Right renal cortex interstitium (tissue), 3 donors: ENCODE measurements at regions not wholly inside any gene's neighbourhood (a gene's known extent, or its start where the extent isn't known, plus 50 kb on each side); places are given as distances from the start of the nearest gene placed in this dataset.
"Not testable (repeated sequence)": the region's sequence is repeated elsewhere in the genome, so short reads cannot be mapped to it uniquely, and the experiment has no call there.

Experiments
- DNase-seq, 3 donors: peaks; one replicate each; pipeline ENCODE4 v3.0.0-alpha.2; 2013; ENCODE audit warnings: low read depth in 3 of 3, low spot score in 2 of 3

DNA sequence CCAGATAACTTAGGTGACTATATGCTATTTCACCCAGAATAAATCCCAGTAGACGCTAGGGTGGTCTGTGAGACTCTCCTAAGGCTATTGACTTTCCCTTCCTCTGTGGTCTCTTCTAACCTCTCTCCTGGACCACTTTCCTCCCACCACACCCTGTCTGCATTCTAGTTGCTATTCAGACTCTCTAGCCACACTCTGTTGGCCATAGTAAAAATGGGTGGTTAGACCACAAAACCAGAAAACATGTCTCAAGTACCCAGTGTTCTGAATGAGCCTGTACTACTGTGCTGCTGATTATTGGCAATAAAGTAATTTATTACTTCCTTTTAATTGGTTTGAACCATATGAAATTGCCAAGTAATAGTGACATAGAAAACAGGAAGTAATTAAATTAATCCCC, 240.8 kb downstream of the KIF20B start:
- no peak for DNase-seq

DNA sequence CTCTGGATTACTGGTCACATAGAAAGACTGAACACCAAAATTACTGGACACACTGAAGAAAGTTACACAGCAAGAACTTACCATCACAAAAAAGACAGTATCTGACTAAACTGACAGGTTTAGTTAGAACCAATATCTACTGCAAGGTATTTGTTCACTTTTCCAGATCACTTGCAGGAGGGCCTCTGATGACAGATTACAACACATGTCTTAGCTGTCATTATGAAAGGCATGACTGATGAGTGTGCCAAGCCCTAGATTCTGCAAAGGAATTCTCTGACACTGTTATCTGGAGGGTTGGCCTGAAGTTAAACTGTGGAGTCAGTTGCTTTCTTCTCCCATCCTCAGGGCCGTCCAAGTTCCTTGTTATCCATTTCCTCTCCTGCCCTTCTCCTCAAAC, 242.7 kb downstream of the KIF20B start:
- DNase-seq = no peak

- no peak for DNase-seq
Observed at GRCh38 chr10:89946106-89946505, 244.7 kb downstream of the KIF20B start.

GRCh38 chr10:89949496-89949895, 248.1 kb downstream of the KIF20B start:
- DNase-seq = no peak

DNA sequence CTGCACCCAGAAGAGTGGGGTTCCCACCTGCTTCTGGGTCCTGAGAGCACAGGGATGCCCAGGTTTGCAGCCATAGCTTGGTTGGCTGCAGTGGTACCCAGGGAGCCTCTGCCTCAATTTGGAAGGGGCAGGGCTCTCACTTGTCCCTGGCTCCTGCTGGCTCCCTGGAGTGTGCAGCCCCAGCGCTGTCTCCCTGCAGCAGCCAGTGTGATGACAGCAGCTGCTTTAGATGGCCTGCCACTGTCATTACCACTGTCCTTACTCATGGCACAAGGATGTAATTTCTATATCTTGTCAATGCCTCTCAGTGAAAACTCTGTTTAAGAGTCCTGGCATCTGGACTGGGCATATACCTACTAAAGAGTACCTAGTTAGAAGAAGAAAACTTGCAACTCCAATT, 250.9 kb downstream of the KIF20B start:
- no peak for DNase-seq

- DNase-seq = no peak
Observed at GRCh38 chr10:89952751-89953150, 251.4 kb downstream of the KIF20B start.

- DNase-seq = no peak
Observed at GRCh38 chr10:89954061-89954460, 252.7 kb downstream of the KIF20B start.

DNA sequence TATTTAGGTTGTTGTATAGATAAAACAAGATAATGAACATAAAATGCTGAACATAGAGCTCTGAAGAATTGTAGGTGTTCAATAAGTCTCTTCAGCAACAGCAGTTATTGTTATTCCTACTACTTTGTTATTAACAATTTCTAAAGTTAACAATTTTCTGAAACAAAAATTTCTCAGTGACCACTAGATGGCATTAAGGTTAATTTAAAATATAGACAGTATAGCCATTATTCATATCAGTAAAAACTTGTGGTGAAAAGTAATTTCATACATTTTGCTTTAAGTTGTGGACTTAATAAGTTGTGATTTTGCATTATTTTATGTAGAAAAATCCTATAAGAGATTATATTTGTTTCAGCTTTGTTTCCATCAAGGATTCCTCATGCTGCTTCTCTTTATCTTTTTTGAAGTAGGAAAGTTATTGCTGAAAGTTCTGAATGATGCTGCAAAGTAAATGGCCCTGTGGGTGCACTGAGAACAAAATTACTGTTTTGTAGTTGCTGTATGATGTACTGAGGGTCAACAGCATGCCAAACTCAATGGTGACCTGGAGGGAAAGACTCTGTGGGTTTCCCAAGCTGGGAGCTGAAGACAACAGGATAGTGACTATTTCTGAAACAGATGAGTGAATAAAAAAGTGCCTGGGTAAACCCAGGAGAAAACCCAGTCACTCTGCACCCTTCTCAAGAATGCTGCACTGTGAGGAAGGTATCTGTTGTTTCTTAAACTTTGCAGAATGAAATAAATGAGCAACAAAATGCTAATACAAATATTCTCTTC, 253.6 kb downstream of the KIF20B start:
- DNase-seq = no peak

- no peak for DNase-seq
Observed at GRCh38 chr10:89959433-89960110, 258.2 kb downstream of the KIF20B start.

- no peak for DNase-seq
Observed at GRCh38 chr10:89963451-89964102, 262.2 kb downstream of the KIF20B start.

GRCh38 chr10:89966211-89966610, 264.8 kb downstream of the KIF20B start:
- no peak for DNase-seq

- no peak for DNase-seq
Observed at GRCh38 chr10:89973326-89973725, 271.9 kb downstream of the KIF20B start.

DNA sequence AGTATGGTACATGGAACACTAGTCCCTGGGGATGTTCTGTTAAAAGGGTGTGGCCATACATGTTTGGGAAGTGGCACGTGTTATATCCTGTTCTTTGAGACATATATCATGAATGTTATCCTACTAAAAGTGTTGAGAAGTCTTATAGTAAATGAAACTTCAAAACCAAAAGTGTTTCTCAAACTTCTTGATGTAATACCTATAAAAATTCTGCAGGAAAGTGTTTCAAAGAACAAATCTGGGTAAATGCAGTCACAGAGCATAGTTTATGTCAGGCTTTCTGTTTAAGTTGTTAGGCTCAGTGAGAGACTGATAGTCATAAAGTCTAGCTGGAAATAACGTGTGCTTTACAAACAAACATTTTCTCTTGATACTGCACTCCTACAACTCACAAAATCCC, 273.7 kb downstream of the KIF20B start:
- DNase-seq = no peak

DNA sequence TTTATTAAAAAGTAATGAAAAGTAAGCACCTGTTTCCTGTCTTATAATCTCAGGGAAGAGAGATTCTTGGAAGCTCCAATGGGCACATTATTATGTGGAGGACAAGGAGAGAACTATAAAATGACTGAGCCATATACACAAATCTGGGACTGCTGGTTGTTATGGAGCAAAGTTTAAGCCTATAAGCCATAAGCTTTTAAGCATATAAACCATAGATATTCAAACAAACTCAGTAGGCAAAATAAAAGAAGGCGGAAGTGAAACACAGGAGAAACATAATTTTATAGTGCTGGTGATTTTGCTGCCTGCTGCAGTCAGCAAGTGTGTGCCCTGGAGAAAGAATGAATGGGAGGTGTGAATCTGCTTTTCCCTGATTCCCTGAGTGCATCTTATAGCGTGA, 274.4 kb downstream of the KIF20B start:
- no peak for DNase-seq

DNA sequence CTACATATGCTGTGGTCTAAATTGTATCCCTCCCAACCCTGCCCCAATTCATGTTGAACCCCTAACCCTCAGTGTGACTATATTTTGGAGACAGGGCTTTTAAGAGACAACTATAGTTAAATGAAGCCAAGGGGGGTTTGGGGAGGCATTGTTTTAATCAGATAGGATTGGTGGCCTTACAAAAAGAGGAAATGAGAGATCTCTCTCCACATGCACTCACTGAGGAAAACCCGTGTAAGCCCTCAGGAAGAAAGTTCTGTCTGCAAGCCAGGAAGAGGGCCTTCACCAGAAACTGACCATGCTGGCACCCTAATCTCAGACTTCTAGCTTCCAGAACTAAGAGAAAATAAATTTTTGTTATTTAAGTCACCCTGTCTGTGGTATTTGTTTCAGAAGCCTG, 276.7 kb downstream of the KIF20B start:
- no peak for DNase-seq

DNA sequence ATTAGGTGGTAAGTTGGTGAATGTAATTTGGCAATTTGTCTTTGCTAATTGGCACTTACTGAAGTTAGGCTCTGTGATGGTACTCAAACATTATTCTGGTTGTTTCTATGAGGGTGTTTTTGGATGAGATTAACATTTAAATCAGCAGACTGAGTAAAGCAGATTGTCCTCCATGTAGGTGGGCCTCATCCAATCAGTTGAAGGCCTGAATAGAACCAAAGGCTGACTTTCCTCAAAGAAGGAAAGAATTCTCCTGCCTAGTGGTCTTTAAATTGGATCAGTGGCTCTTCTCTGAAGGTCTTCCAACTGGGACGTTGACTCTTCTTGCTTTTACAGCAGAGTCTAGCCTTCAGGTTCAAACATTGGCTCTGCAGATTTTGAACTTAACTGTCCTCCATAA, 278.3 kb downstream of the KIF20B start:
- DNase-seq = no peak

DNA sequence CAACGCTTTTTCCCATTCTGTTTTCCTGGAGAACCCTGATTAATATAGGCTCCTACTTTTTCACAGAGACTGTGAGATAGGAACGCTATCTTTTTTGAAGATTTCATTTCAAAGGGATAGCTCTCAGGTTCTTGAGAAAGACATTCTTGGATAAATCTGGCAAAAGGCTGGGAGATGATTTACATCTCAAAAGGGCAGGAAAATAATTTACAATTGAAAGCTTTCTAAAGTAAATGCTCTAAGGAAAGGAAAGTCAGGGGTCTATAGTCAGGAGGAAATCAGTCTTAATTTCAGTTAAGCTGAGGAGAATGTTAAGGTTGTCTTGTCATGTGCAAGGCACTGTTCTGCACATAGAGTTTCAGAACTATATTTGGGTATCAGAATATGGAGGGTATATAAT, 278.8 kb downstream of the KIF20B start:
- DNase-seq = no peak

GRCh38 chr10:89981891-89982290, 280.5 kb downstream of the KIF20B start:
- DNase-seq = no peak

DNA sequence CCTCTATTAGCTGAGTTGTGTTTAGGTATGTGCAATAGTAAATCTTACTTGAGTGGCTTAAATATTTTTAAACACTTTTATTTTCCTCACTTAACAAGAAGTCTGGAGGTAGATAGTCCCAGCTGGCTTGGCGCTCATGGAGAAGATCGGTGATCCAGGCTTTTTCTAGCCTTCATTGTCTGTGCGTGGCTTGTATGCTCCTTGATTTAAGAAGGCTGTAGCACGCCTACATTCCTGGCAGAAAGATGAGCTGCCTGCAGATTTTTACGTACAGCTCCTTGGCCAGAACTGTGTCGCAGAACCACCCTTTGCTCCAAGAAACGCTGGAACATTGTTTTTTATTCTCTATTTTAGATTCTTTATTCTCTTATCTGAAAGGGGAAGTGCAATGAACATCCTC, 284.1 kb downstream of the KIF20B start:
- DNase-seq = no peak

DNA sequence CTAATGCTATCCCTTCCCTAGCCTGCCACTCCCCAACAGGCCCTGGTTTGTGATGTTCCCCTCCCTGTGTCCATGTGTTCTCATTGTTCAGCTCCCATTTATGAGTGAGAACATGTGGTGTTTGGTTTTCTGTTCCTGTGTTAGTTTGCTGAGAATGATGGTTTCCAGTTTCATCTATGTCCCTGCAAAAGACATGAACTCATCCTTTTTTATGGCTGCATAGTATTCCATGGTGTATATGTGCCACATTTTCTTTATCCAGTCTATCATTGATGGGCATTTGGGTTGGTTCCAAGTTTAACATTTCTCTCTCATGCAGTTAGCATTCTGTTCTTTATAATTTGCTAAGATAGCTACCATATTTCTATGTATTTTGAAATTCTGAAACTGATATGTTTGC, 287.0 kb downstream of the KIF20B start:
- DNase-seq = not testable (repeated sequence)

DNA sequence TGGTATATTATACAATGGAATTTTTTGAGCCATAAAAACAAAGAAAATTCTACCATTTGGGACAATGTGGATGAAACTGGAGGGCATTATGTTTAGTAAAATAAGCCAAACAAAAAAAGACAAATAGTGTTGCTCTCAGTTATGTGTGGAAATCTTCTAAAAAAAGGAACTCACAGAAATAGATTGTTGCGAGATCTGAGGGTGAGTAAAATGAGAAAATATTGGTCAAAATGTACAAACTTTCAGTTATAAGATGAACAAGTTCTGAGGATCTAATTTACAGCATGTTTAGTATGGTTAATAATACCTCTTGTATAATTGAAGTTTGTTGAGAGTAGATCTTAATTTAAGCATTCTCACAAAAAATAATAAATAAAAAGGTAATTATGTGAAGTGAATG, 291.2 kb downstream of the KIF20B start:
- DNase-seq = no peak

DNA sequence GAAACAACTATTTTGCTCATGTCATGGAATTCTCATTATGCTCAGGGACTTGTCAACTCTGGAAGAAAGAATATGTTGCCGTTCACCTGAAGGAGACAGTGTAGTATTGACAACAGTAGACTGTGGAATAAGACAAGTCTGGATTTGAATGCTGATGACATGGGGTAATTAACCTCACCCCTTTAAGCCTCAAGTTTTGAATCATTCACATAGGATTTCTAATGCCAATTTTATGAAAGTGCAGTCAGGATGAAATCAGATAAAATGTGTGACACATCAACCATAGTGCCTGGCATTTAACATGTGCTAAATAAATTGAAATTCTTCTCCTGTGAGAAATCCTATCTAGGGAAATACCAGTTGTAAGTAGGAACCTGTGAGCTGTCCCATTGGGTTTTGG, 305.8 kb downstream of the KIF20B start:
- DNase-seq = no peak
